A673 (cell line): ENCODE measurements at regions not wholly inside any gene's neighbourhood (a gene's known extent, or its start where the extent isn't known, plus 50 kb on each side); places are given as distances from the start of the nearest gene placed in this dataset.

ENCODE experiments used
- EZH2 ChIP-seq: fragments of 200-600 bp; sonication (generic); IDR thresholded peaks from 2 replicates; pipeline ENCODE4 v1.6.1; 2017; ENCODE audit warnings: borderline replicate concordance, low read depth, mild to moderate bottlenecking, mixed read lengths, antibody characterized with exemption, low read length; ENCODE audit not compliant: poor library complexity, severe bottlenecking
- TF ChIP-seq, protein P1 (sequence below): fragments of 300-800, 200-600 bp; sonication (generic); conservative IDR thresholded peaks from 2 replicates; pipeline ENCODE4 v1.5.1; 2017; ENCODE audit warnings: low read depth, mild to moderate bottlenecking, antibody characterized with exemption, low read length, moderate library complexity, mixed read lengths

GRCh38 chr7:36014961-36015360 lies 138.1 kb upstream of the EEPD1 start:
- TF ChIP-seq, protein P1, sequence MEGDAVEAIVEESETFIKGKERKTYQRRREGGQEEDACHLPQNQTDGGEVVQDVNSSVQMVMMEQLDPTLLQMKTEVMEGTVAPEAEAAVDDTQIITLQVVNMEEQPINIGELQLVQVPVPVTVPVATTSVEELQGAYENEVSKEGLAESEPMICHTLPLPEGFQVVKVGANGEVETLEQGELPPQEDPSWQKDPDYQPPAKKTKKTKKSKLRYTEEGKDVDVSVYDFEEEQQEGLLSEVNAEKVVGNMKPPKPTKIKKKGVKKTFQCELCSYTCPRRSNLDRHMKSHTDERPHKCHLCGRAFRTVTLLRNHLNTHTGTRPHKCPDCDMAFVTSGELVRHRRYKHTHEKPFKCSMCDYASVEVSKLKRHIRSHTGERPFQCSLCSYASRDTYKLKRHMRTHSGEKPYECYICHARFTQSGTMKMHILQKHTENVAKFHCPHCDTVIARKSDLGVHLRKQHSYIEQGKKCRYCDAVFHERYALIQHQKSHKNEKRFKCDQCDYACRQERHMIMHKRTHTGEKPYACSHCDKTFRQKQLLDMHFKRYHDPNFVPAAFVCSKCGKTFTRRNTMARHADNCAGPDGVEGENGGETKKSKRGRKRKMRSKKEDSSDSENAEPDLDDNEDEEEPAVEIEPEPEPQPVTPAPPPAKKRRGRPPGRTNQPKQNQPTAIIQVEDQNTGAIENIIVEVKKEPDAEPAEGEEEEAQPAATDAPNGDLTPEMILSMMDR = no peak
- no peak for TF ChIP-seq EZH2
